NCI-H226 (cell line): ENCODE measurements at regions not wholly inside any gene's neighbourhood (a gene's known extent, or its start where the extent isn't known, plus 50 kb on each side); places are given as distances from the start of the nearest gene placed in this dataset.
"Not testable (repeated sequence)": the region's sequence is repeated elsewhere in the genome, so short reads cannot be mapped to it uniquely, and the experiment has no call there.

Source experiments
- DNase-seq: peaks from one replicate; pipeline ENCODE4 v3.0.0-alpha.2; 2015

GRCh38 chr15:92806763-92807162 is 93.4 kb upstream of the CHD2 start:
- DNase-seq, result no peak

GRCh38 chr15:92807971-92808571 is 92.1 kb upstream of the CHD2 start:
- peak; percentile 45 for DNase-seq

GRCh38 chr15:92808598-92809063 is 91.5 kb upstream of the CHD2 start:
- DNase-seq, result peak; percentile 70

- peak; percentile 99 for DNase-seq
Observed at GRCh38 chr15:92809064-92809879, 90.9 kb upstream of the CHD2 start.

GRCh38 chr15:92809880-92810361 is 90.2 kb upstream of the CHD2 start:
- DNase-seq, result peak; percentile 29

- DNase-seq, result peak; percentile 69
Observed at GRCh38 chr15:92810418-92811138, 89.5 kb upstream of the CHD2 start.

GRCh38 chr15:92811148-92811913 is 88.8 kb upstream of the CHD2 start:
- no peak for DNase-seq

- no peak for DNase-seq
Observed at GRCh38 chr15:92812271-92812670, 87.9 kb upstream of the CHD2 start.

GRCh38 chr15:92813485-92813884 is 86.6 kb upstream of the CHD2 start:
- DNase-seq, result no peak

GRCh38 chr15:92817339-92817886 is 82.7 kb upstream of the CHD2 start:
- no peak for DNase-seq

GRCh38 chr15:92818651-92819277 is 81.4 kb upstream of the CHD2 start:
- no peak for DNase-seq

GRCh38 chr15:92819278-92820235 is 80.6 kb upstream of the CHD2 start:
- DNase-seq, result no peak

GRCh38 chr15:92820236-92821021 is 79.7 kb upstream of the CHD2 start:
- DNase-seq, result peak; percentile 95

GRCh38 chr15:92821491-92822116 is 78.5 kb upstream of the CHD2 start:
- DNase-seq, result peak; percentile 58

GRCh38 chr15:92822216-92823144 is 77.6 kb upstream of the CHD2 start:
- DNase-seq, result no peak

GRCh38 chr15:92825985-92826384 is 74.1 kb upstream of the CHD2 start:
- no peak for DNase-seq

GRCh38 chr15:92827991-92828390 is 72.1 kb upstream of the CHD2 start:
- DNase-seq, result not testable (repeated sequence)

- DNase-seq, result no peak
Observed at GRCh38 chr15:92829875-92830274, 70.2 kb upstream of the CHD2 start.
